H9 (cell line): ENCODE measurements at regions not wholly inside any gene's neighbourhood (a gene's known extent, or its start where the extent isn't known, plus 50 kb on each side); places are given as distances from the start of the nearest gene placed in this dataset.

Experiments
- DNase-seq: peaks from one replicate; pipeline ENCODE4 v3.0.0-alpha.2; 2017
- H2AFZ ChIP-seq: one replicate; pipeline ENCODE4 v1.6.1; 2013; ENCODE audit warnings: mild to moderate bottlenecking, low read length, control low read depth, moderate library complexity
- H2AK5ac ChIP-seq: 2 replicates; pipeline ENCODE4 v1.6.1; 2013; ENCODE audit warnings: low read length, control low read depth, mixed read lengths; ENCODE audit not compliant: insufficient read length
- H2BK120ac ChIP-seq: one replicate; pipeline ENCODE4 v1.6.1; 2013; ENCODE audit warnings: low read depth, mild to moderate bottlenecking, low read length, control low read depth, inconsistent platforms; ENCODE audit not compliant: poor library complexity, severe bottlenecking
- H2BK12ac ChIP-seq: 2 replicates; pipeline ENCODE4 v1.6.1; 2013; ENCODE audit warnings: low read length, control low read depth, mixed read lengths, low read depth; ENCODE audit not compliant: insufficient read length
- H2BK15ac ChIP-seq: 2 replicates; pipeline ENCODE4 v1.6.1; 2013; ENCODE audit warnings: low read depth, low read length, control low read depth
- H2BK20ac ChIP-seq: one replicate; pipeline ENCODE4 v1.6.1; 2013; ENCODE audit warnings: low read depth, mild to moderate bottlenecking, low read length, control low read depth, inconsistent platforms; ENCODE audit not compliant: poor library complexity, severe bottlenecking
- H2BK5ac ChIP-seq: 2 replicates; pipeline ENCODE4 v1.6.1; 2013; ENCODE audit warnings: low read length, control low read depth, mixed read lengths; ENCODE audit not compliant: insufficient read length
- H3K14ac ChIP-seq: 2 replicates; pipeline ENCODE4 v1.6.1; 2013; ENCODE audit warnings: low read length, control low read depth; ENCODE audit not compliant: insufficient read depth
- H3K18ac ChIP-seq: 2 replicates; pipeline ENCODE4 v1.6.1; 2013; ENCODE audit warnings: low read depth, mild to moderate bottlenecking, mixed read lengths, low read length, control low read depth; ENCODE audit not compliant: insufficient read length
- H3K23ac ChIP-seq: 2 replicates; pipeline ENCODE4 v1.6.1; 2013; ENCODE audit warnings: low read length, control low read depth, mixed read lengths, low read depth; ENCODE audit not compliant: insufficient read length
- H3K23me2 ChIP-seq: 2 replicates; pipeline ENCODE4 v1.6.1; 2013; ENCODE audit warnings: low read depth, mild to moderate bottlenecking, mixed read lengths, low read length, control low read depth; ENCODE audit not compliant: insufficient read length, poor library complexity, severe bottlenecking
- H3K27ac ChIP-seq: 2 replicates; pipeline ENCODE4 v1.5.1; 2013; ENCODE audit warnings: low read length, control low read depth, mixed read lengths, low read depth; ENCODE audit not compliant: insufficient read length
- H3K27me3 ChIP-seq: 2 replicates; pipeline ENCODE4 v1.6.1; 2013; ENCODE audit warnings: low read length, control low read depth, inconsistent platforms; ENCODE audit not compliant: insufficient read depth
- H3K4ac ChIP-seq: 2 replicates; pipeline ENCODE4 v1.6.1; 2013; ENCODE audit warnings: low read depth, mild to moderate bottlenecking, control low read depth, inconsistent platforms, low read length, moderate library complexity
- H3K4me1 ChIP-seq: 2 replicates; pipeline ENCODE4 v1.6.1; 2013; ENCODE audit warnings: low read length, control low read depth, inconsistent platforms; ENCODE audit not compliant: insufficient read depth
- H3K4me2 ChIP-seq: 2 replicates; pipeline ENCODE4 v1.6.1; 2013; ENCODE audit warnings: low read length, control low read depth, mixed read lengths; ENCODE audit not compliant: insufficient read length, insufficient read depth
- H3K56ac ChIP-seq: 2 replicates; pipeline ENCODE4 v1.6.1; 2013; ENCODE audit warnings: low read depth, mild to moderate bottlenecking, mixed read lengths, low read length, control low read depth; ENCODE audit not compliant: insufficient read length
- H3K79me1 ChIP-seq: 2 replicates; pipeline ENCODE4 v1.6.1; 2013; ENCODE audit warnings: low read depth, mild to moderate bottlenecking, moderate library complexity, low read length, control low read depth, inconsistent platforms; ENCODE audit not compliant: insufficient read depth, poor library complexity, severe bottlenecking
- H3K79me2 ChIP-seq: 2 replicates; pipeline ENCODE4 v1.6.1; 2013; ENCODE audit warnings: low read length, control low read depth, inconsistent platforms; ENCODE audit not compliant: insufficient read depth
- H3K9ac ChIP-seq: 2 replicates; pipeline ENCODE4 v1.6.1; 2013; ENCODE audit warnings: low read length, control low read depth, mixed read lengths; ENCODE audit not compliant: insufficient read length; ENCODE audit errors: extremely low read depth
- H3K9me3 ChIP-seq: one replicate; pipeline ENCODE4 v1.6.1; 2013; ENCODE audit warnings: low read depth, low read length, inconsistent platforms; ENCODE audit not compliant: control insufficient read depth
- H3T11ph ChIP-seq: one replicate; pipeline ENCODE4 v1.6.1; 2013; ENCODE audit warnings: mild to moderate bottlenecking, low read length, control low read depth, inconsistent platforms
- H4K20me1 ChIP-seq: one replicate; pipeline ENCODE4 v1.6.1; 2013; ENCODE audit not compliant: control insufficient read depth, insufficient read length, insufficient read depth
- H4K5ac ChIP-seq: 2 replicates; pipeline ENCODE4 v1.6.1; 2013; ENCODE audit warnings: low read depth, mild to moderate bottlenecking, mixed read lengths, low read length, control low read depth; ENCODE audit not compliant: insufficient read length
- H4K8ac ChIP-seq: replicated peaks from 2 replicates; pipeline ENCODE4 v1.6.1; 2013; ENCODE audit warnings: low read length, control low read depth, mixed read lengths, low read depth; ENCODE audit not compliant: insufficient read length
- H4K91ac ChIP-seq: 2 replicates; pipeline ENCODE4 v1.6.1; 2013; ENCODE audit warnings: low read depth, mild to moderate bottlenecking, moderate library complexity, mixed read lengths, low read length, control low read depth; ENCODE audit not compliant: insufficient read length
- H3K27ac Mint-ChIP-seq, 3 experiments: 2 replicates in 2 of 3; 3 replicates in 1 of 3; pipeline ENCODE4 v1.8.0; 2020 to 2021; ENCODE audit warnings: mixed read lengths in 3 of 3, mild to moderate bottlenecking in 1 of 3, moderate library complexity in 1 of 3
- H3K27me3 Mint-ChIP-seq: 2 replicates; pipeline ENCODE4 v1.8.0; 2021; ENCODE audit warnings: low read depth, mild to moderate bottlenecking, moderate library complexity, mixed read lengths
- H3K36me3 Mint-ChIP-seq, 3 experiments: 2 replicates in 2 of 3; 3 replicates in 1 of 3; pipeline ENCODE4 v1.8.0; 2020 to 2021; ENCODE audit warnings: low read depth in 3 of 3, mixed read lengths in 3 of 3; ENCODE audit not compliant: insufficient read depth in 1 of 3
- H3K4me1 Mint-ChIP-seq, 2 experiments: 2 replicates each; pipeline ENCODE4 v1.8.0; 2020; ENCODE audit warnings: mixed read lengths in 2 of 2
- H3K4me3 Mint-ChIP-seq, 2 experiments: 2 replicates in 1 of 2; 3 replicates in 1 of 2; pipeline ENCODE4 v1.8.0; 2020 to 2021; ENCODE audit warnings: mild to moderate bottlenecking in 2 of 2, mixed read lengths in 2 of 2, moderate library complexity in 1 of 2
- H3K9me3 Mint-ChIP-seq, 2 experiments: 2 replicates in 1 of 2; 3 replicates in 1 of 2; pipeline ENCODE4 v1.8.0; 2020; ENCODE audit warnings: mild to moderate bottlenecking in 2 of 2, mixed read lengths in 2 of 2, moderate library complexity in 1 of 2
- CTCF ChIP-seq: fragments of 200-600 bp; sonication (generic); conservative IDR thresholded peaks from 3 replicates; pipeline ENCODE4 v1.8.0; 2021; ENCODE audit warnings: antibody characterized with exemption, mild to moderate bottlenecking
- WGBS: extraction: QIAGEN DNeasy Blood & Tissue Kit; methylation state at CpG from one replicate; pipeline ENCODE4 v1.1.7; 2013; ENCODE audit warnings: missing lambda C conversion rate, low lambda C conversion rate, mixed read lengths; ENCODE audit not compliant: insufficient read length; ENCODE audit errors: extremely low coverage; 5-methylcytosine and 5-hydroxymethylcytosine counted together

- no peaks in the 10 kb centered on the region; the same call in 1 of the 2 replicates for H3K27me3 ChIP-seq
- DNase-seq = no peak
- H3K14ac ChIP-seq = no peak overlapping the region
- no peak overlapping the region for H3T11ph ChIP-seq
- no peak overlapping the region for H3K56ac ChIP-seq
- Mint-ChIP-seq H3K27ac (no peak overlapping the region), H3K36me3 (no peaks in the 10 kb centered on the region), H3K9me3 (no peaks in the 10 kb centered on the region), H3K4me3 (no peak overlapping the region), H3K4me1 (peaks cover 27 to 30% of the 10 kb centered on the region in 2 experiments), H3K27me3 (no peaks in the 10 kb centered on the region; the same call in 1 of the 2 replicates)
- H2BK20ac ChIP-seq = no peak overlapping the region
- no peak overlapping the region for H3K9ac ChIP-seq
- H2AFZ ChIP-seq = no peak overlapping the region
- no peak overlapping the region for H3K4ac ChIP-seq
- no peak overlapping the region for H3K4me2 ChIP-seq
- H2AK5ac ChIP-seq = no peak overlapping the region
- H4K20me1 ChIP-seq = no peaks in the 10 kb centered on the region
- no peak overlapping the region for H4K91ac ChIP-seq
- no peaks in the 10 kb centered on the region for H3K23me2 ChIP-seq
- no peak overlapping the region for H2BK120ac ChIP-seq
- H2BK12ac ChIP-seq = no peak overlapping the region
- no peak overlapping the region for H3K18ac ChIP-seq
- H3K23ac ChIP-seq = no peak overlapping the region
- H3K79me1 ChIP-seq = no peaks in the 10 kb centered on the region
- H2BK15ac ChIP-seq = no peak overlapping the region
- no peak overlapping the region for H3K27ac ChIP-seq
- no peaks in the 10 kb centered on the region for H3K79me2 ChIP-seq
- no peak overlapping the region for H4K5ac ChIP-seq
- H3K4me1 ChIP-seq = peaks cover 6% of the 10 kb centered on the region; the same call in 1 of the 2 replicates
- WGBS = no CpG with 5 or more reads among the region's 4 CpGs
- no peak overlapping the region for H4K8ac ChIP-seq
- H3K9me3 ChIP-seq = no peaks in the 10 kb centered on the region
- no peak for TF ChIP-seq CTCF
- H2BK5ac ChIP-seq = no peak overlapping the region
Observed at GRCh38 chr20:40765814-40766480, 76.9 kb upstream of the MAFB start.
